Brain pericyte (primary cell): ENCODE measurements at regions not wholly inside any gene's neighbourhood (a gene's known extent, or its start where the extent isn't known, plus 50 kb on each side); places are given as distances from the start of the nearest gene placed in this dataset.

Experiments
- DNase-seq: peaks from one replicate; pipeline ENCODE4 v3.0.0-alpha.2; 2012; ENCODE audit warnings: low read depth, low spot score

GRCh38 chr13:109440320-109440719, 346.1 kb downstream of the IRS2 start:
- DNase-seq, result no peak

GRCh38 chr13:109439813-109440212, 346.6 kb downstream of the IRS2 start:
- no peak for DNase-seq

- no peak for DNase-seq
These were observed 349.5 kb downstream of the IRS2 start for GRCh38 chr13:109436841-109437240.

- no peak for DNase-seq
These were observed 350.2 kb downstream of the IRS2 start for GRCh38 chr13:109436055-109436622.

- DNase-seq, result no peak
These were observed 355.2 kb downstream of the IRS2 start for GRCh38 chr13:109431217-109431616.

GRCh38 chr13:109428146-109428545, 358.2 kb downstream of the IRS2 start:
- no peak for DNase-seq

- DNase-seq, result no peak
These were observed 358.7 kb downstream of the IRS2 start for GRCh38 chr13:109427695-109428094.

- no peak for DNase-seq
These were observed 359.2 kb downstream of the IRS2 start for GRCh38 chr13:109427148-109427547.

- DNase-seq, result no peak
These were observed 359.7 kb downstream of the IRS2 start for GRCh38 chr13:109426690-109426990.

GRCh38 chr13:109425821-109426689, 360.3 kb downstream of the IRS2 start:
- no peak for DNase-seq

- DNase-seq, result no peak
These were observed 364.2 kb downstream of the IRS2 start for GRCh38 chr13:109422161-109422560.

GRCh38 chr13:109419896-109420295, 366.5 kb downstream of the IRS2 start:
- no peak for DNase-seq

- no peak for DNase-seq
These were observed 368.3 kb downstream of the IRS2 start for GRCh38 chr13:109418111-109418510.

- DNase-seq, result no peak
These were observed 370.4 kb downstream of the IRS2 start for GRCh38 chr13:109416001-109416400.

GRCh38 chr13:109415057-109415456, 371.3 kb downstream of the IRS2 start:
- DNase-seq, result no peak

- peak; percentile 2 for DNase-seq
These were observed 374.0 kb downstream of the IRS2 start for GRCh38 chr13:109412283-109412901.

GRCh38 chr13:109410868-109411267, 375.5 kb downstream of the IRS2 start:
- DNase-seq, result no peak

GRCh38 chr13:109408591-109409382, 377.6 kb downstream of the IRS2 start:
- no peak for DNase-seq

GRCh38 chr13:109406376-109406992, 379.9 kb downstream of the IRS2 start:
- no peak for DNase-seq

- DNase-seq, result no peak
These were observed 383.4 kb downstream of the IRS2 start for GRCh38 chr13:109403012-109403421.

GRCh38 chr13:109401891-109402290, 384.5 kb downstream of the IRS2 start:
- no peak for DNase-seq

GRCh38 chr13:109401307-109401706, 385.1 kb downstream of the IRS2 start:
- no peak for DNase-seq
